Kidney epithelial cell (primary cell): ENCODE measurements at regions not wholly inside any gene's neighbourhood (a gene's known extent, or its start where the extent isn't known, plus 50 kb on each side); places are given as distances from the start of the nearest gene placed in this dataset.

ENCODE experiments used
- DNase-seq: peaks from one replicate; pipeline ENCODE4 v3.0.0-alpha.2; 2010; ENCODE audit warnings: low read depth
- H3K27me3 ChIP-seq: 2 replicates; pipeline ENCODE4 v1.6.0; 2011; ENCODE audit warnings: low read length; ENCODE audit not compliant: control insufficient read depth, insufficient read depth
- H3K36me3 ChIP-seq: 2 replicates; pipeline ENCODE4 v1.5.1; 2011; ENCODE audit warnings: low read length; ENCODE audit not compliant: control insufficient read depth, insufficient read depth
- H3K4me3 ChIP-seq: 2 replicates; pipeline ENCODE4 v1.5.1; 2011; ENCODE audit warnings: low read depth, mild to moderate bottlenecking, control low read depth, low read length
- TF ChIP-seq, protein P1 (sequence below): IDR thresholded peaks from 2 replicates; pipeline ENCODE4 v1.5.1; 2011; ENCODE audit warnings: mild to moderate bottlenecking, moderate library complexity, low read length, control low read depth, inconsistent platforms; ENCODE audit not compliant: insufficient read depth, poor library complexity, severe bottlenecking

DNA sequence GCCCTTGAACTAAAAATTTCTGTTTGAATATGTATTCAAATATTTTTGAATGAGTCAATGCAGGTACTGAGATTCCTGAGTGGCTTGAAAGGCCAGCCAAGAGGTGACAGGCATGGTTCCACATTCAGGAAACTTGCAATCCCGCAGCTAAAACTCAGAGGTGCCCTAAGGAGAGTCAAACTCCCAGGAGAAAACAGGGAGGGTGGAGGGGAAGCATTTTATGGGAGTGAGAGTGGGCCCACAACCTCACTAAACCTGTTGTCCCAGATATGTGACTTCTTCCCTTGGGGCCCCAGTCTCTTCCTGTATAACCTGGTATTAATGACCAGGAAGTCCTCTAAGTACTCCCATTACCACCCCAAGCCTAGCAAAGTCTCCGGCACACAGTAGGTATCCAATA is 189.6 kb downstream of the PLPP3 start:
- TF ChIP-seq, protein P1, sequence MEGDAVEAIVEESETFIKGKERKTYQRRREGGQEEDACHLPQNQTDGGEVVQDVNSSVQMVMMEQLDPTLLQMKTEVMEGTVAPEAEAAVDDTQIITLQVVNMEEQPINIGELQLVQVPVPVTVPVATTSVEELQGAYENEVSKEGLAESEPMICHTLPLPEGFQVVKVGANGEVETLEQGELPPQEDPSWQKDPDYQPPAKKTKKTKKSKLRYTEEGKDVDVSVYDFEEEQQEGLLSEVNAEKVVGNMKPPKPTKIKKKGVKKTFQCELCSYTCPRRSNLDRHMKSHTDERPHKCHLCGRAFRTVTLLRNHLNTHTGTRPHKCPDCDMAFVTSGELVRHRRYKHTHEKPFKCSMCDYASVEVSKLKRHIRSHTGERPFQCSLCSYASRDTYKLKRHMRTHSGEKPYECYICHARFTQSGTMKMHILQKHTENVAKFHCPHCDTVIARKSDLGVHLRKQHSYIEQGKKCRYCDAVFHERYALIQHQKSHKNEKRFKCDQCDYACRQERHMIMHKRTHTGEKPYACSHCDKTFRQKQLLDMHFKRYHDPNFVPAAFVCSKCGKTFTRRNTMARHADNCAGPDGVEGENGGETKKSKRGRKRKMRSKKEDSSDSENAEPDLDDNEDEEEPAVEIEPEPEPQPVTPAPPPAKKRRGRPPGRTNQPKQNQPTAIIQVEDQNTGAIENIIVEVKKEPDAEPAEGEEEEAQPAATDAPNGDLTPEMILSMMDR = no peak
- Histone ChIP-seq H3K36me3 (no peaks in the 10 kb centered on the region), H3K27me3 (no peaks in the 10 kb centered on the region), H3K4me3 (no peak overlapping the region)
- no peak for DNase-seq

DNA sequence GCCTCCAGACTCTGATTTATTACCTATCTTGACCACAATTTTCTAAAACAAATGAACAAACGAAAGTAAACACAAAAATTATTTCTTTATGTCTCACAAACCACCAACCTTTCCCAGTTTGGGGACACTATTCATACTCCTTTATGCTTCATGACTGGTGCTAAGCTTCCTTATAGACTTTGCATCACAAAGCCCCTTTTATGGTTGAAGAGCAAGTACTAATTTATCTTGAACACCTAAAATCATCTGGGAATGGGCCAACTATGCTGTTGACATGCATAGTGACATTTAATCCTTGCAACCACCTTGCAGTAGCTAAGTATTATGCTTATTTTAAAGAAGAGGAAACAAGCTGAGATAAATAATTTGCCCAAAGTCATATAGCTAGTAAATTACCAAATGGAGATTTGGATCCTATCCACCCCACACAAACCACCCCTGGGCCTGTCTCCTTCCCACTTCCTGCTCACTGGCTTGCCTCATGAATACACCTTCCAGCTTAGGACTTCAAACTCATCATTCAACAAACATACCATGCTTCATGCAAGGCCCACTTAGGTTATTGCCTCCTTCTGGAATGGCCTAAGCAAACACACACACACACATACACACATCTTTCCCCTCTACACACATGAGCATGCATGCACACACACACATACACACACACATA is 192.2 kb downstream of the PLPP3 start:
- Histone ChIP-seq H3K36me3 (no peaks in the 10 kb centered on the region), H3K4me3 (no peak overlapping the region), H3K27me3 (no peaks in the 10 kb centered on the region)
- DNase-seq = no peak
- TF ChIP-seq, protein P1 = no peak

DNA sequence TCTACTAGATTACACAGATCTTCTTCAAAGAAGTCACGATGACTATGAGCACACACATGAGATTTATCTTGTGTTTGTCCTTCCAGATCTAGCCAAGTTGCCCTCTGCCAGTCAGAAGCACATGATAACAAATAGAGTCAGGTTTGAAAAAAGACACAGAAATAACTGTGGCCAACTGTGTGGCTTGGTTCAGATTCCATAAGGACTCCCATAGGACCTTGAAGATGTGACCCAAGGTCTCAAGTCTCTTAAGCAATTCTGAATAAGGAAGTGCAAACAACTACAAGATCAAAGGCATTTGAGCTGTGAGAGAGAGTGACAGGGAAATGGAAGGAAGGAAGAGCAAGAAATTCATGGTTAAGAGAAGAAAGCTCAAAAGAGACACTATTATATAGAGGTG is 194.0 kb downstream of the PLPP3 start:
- Histone ChIP-seq H3K27me3 (no peaks in the 10 kb centered on the region), H3K4me3 (no peak overlapping the region), H3K36me3 (no peaks in the 10 kb centered on the region)
- DNase-seq = no peak
- TF ChIP-seq, protein P1 = no peak

DNA sequence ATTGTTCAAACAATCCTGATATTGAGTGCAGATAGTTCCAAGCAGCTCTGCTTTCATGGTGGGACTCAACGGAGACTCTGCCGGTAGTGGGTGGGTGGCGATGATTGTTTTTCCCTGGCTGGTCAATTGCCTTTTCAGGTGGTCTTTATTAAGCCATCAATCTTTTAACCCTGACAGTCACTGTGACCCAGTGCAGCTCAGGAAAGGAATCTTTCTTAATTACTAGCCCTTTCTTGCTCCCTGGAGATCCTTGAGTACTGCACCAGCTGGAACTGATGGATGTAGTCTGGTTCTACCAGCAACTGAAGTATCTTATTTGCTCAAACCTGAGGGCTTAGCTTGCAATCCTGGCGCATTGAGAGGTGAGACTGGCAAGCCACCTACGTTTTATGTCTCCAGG is 196.4 kb downstream of the PLPP3 start:
- Histone ChIP-seq H3K4me3 (no peak overlapping the region), H3K27me3 (no peaks in the 10 kb centered on the region), H3K36me3 (no peaks in the 10 kb centered on the region)
- TF ChIP-seq, protein P1 = no peak
- DNase-seq = no peak

DNA sequence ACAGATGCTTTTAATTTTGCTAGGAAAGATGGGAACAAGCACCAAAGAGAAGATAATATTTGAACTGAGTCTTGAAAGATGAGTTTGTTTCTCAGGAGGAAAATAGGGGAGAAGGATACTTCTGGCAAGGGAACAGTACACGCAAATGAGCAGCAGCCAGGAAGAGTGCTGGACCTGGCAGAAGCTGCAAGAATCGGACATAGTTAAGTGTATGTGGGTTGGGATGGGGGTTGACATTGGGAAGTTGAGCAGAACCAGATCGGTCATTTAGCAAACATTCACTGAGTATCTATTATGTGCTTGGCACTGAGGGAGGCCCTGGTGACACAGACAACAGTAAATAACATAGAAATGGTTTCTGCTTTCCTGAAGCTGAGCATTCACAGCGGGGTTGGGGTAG is 198.8 kb downstream of the PLPP3 start:
- TF ChIP-seq, protein P1 = no peak
- Histone ChIP-seq H3K36me3 (no peaks in the 10 kb centered on the region), H3K4me3 (no peak overlapping the region), H3K27me3 (no peaks in the 10 kb centered on the region)
- no peak for DNase-seq
